GM19438 (cell line): ENCODE measurements at regions not wholly inside any gene's neighbourhood (a gene's known extent, or its start where the extent isn't known, plus 50 kb on each side); places are given as distances from the start of the nearest gene placed in this dataset.
"Not testable (repeated sequence)": the region's sequence is repeated elsewhere in the genome, so short reads cannot be mapped to it uniquely, and the experiment has no call there.

Source experiments
- ATAC-seq: cut with Tn5 transposase; IDR thresholded peaks from one replicate; pipeline ENCODE4 v1.9.1; 2021; ENCODE audit warnings: low read depth; ENCODE audit not compliant: unreplicated experiment

DNA sequence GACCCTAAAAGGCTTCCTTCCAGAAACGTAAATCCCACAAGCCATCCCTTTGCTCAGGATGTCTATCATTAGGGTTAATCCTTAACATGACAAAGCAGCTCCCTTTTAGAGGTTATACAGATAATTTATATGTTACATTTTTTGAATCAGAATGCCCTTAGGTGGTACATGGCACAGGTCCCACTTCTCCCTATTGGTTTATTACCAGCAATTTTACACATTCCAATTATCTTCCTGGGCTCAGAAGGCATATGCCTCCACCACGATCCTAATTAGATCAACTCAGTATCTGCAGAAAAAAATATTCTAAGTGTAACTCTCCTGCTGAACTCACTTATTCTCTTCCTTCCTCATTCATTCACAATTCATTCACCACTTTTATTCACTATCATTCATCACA, 507.0 kb upstream of the MAP2 start:
- no peak for ATAC-seq

DNA sequence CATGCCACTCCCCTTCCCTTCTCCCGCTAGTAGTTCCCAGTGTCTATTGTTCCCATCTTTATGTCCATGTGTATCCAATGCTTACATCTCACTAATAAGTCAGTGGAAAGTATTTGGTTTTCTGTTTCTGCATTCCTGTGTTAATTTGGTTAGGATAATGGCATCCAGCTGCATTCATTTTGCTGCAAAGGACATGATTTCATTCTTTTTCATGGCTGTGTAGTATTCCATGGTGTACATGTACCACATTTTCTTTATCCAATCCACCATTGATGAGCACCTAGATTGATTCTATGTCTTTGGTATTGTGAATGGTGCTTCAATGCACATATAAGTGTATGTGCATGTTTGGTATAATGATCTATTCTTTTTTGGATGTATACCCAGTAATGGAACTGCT, 502.5 kb upstream of the MAP2 start:
- ATAC-seq: not testable (repeated sequence)

DNA sequence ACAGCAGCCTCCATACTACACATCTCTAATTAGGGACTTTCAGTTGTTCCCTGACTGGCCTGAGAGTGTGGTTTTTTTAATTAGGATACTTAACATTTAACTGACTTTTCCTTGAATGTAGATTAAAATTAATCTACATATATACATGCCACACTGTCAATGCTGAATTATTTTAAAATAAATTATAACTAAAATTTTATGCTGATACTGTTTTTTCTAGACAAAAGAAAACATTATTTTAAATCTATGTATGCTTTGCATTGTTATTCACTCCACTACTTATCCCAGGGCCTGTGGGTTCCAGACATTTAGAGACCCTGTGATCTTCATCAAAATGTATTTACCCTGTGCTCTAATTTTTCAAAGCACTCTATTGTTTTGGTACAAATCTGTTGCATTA, 496.0 kb upstream of the MAP2 start:
- no peak for ATAC-seq

DNA sequence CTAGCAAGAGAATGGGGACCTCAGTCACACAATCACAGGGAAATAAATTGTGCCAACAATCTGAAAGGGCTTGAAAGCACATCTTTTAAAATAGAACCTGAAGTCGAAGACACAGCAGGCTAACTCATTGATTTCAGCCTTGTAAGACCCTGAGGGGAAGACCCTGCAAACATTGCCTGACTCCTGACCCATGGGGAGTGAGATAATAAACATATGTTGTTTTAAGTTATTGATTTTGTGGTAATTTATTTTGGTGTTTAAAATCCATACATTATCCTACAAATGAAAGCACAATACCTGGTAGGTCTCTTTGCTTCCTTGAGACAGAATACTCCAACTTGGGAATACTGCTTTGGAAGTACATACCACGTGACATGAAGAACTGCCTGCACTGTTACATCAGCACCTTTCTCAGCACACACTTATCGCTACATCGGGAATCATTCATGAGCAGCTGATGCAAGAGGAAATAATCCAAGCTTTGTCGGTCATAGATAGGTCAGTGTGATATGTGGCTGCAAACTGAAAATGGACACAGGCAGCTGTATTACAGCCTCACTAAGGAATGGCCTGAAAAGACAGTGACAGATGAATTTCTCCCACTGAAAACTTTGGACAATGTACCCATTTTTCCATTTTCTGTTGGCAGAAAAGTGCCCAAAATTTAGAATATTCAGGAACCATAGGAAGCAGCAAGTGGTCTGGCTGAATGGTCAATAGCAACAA, 494.5 kb upstream of the MAP2 start:
- ATAC-seq: no peak

DNA sequence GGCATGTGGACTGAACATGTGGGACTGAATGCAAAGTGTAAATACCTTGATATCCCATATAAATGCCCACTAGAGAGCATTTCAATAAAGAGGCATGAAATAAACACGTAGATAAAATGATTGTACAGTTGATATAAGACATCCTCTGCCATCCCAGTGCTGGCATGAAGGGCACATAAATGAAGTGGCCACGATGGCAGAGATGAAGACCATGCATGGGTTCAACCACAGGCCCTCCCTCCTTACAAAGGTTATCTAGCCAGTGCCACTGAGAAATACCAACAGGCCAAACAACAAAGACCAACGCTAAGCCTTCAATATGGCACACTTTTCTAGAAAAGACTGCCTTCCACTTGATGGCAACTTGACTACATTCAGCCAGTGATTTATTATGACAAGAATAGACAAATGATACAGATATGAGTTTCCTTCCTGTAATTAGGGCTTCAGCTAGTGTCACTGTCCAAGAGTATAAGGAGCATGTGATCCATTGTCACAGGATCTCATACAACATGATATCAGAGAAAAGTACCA, 493.9 kb upstream of the MAP2 start:
- ATAC-seq: no peak

DNA sequence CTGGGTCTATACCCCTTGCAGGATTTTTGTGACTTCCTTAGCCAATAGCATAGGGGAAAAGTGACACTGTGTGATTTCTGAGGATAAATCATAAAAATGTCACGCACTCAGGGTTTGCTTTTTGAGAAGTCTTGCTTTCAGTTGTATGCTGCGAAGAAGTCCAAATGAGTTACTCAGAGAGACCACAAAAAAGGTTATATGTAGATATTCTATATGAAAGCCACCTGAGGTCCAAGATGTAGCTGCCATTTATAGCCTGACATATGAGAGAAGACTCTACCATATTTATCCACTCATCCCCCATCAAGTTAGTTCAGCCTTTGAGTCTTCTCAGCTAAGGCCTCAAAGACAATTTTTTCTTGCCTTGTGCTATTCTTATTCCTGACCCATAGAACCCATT, 488.3 kb upstream of the MAP2 start:
- no peak for ATAC-seq

DNA sequence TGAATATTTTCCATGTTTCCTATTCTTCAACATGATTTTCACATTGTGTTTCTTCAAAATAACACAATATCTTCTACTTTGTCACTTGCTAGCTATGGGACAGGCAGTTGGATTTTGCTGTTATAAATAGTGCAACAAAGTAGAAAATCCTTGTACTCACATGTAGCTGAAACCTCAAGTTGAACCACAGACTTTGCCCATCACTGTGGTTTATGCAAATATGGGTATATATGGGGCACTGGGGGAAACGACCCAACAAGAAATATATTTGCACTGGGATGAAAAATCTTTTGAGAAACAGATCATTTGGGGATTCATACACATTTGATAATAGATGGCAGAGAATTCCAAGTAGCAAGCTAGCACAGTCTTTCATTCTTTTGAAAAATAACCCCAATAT, 486.3 kb upstream of the MAP2 start:
- no peak for ATAC-seq

DNA sequence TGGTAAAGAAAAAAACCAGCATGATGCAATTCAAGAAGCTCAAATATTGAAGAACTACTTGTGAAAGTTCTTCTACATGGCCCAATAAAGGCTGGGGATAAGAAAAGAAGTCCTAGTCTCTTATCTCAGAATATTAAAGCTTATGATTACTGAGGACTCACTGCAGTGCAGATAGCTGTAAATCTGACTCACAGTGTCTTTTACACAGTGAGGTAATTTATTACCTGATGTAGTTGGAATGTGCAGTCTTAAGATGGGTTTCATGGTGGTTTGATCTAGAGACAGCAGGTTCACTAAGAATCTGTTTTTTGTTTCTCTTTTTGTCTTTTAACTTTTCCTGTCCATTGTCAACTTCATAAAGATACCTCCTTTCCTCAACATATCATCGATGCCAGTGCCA, 484.0 kb upstream of the MAP2 start:
- ATAC-seq: no peak

DNA sequence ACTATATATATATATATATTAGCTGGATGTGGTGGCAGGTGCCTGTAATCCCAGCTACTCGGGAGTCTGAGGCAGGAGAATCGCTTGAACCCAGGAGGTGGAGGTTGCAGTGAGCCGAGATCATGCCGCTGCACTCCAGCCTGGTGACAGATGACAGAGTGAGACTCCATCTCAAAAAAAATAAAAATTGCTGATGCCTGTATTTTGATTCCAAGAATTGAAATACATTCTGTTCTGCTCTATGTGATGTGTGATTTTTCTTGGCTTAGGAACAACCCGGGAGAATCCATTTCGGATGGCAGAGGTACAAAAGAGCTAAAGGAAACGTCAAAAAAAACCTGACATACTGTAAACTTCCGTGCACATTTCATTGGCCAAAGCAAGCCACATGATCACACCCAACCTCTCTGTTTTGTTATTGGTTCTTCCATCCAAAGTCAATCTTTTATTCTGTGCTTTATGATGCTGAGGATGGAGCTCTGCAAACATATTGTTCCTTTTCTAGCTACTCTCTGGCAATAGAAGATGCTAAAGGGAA, 478.1 kb upstream of the MAP2 start:
- no peak for ATAC-seq

DNA sequence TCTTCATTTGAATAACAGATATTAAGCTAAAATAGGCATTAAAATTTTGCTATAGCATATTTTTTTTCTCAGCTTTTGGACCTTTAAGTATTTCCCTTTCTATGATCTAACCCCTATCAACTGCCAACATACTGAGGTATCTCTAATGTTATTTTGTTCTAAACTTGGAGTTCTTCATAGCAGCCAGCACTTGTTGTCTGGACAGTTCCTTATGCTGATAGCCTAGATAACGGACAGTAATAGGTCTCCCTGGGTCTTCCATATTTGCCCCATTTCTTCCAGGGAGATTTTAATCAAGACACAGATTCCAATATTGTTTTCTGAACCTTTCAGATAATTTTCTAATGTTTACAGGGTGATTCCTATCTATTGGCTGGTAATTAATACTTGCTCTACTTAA, 475.8 kb upstream of the MAP2 start:
- ATAC-seq: no peak

DNA sequence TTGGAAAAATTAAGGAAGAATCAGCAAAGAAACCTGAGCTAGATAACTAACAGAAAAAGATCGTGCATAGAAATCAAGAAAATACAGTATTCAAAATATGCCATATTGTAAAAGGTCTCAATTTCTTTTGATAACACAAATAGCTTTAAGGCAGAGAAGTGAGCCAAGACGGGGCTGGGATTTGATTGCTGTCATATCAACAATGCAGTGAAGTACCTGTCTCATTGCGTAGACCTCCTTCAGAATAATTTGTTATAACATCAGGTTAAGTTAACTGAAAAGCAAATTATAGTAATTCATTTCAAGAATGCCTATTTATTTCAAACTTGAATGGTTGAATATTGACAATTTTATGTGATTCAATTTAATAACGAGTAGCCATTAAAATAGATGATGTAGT, 453.8 kb upstream of the MAP2 start:
- no peak for ATAC-seq

DNA sequence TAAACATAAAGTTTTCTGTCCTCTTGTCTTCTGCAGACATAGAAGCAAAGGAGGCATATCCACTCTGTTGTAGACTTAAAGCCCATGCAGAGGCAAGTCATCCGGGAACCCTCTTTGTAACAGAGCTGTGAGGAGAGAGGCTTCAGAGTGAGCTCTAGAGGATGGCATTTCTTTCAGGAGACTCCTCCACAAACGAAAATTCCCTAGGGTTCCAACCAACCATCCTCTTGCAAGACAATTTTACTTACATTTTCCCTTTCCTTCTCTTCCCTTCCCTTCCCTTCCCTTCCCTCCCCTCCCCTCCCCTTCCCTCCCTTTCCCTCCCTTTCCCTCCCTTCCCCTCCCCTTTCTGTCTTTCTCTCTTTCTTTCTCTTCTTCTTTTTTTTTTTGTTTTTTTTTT, 446.3 kb upstream of the MAP2 start:
- no peak for ATAC-seq

DNA sequence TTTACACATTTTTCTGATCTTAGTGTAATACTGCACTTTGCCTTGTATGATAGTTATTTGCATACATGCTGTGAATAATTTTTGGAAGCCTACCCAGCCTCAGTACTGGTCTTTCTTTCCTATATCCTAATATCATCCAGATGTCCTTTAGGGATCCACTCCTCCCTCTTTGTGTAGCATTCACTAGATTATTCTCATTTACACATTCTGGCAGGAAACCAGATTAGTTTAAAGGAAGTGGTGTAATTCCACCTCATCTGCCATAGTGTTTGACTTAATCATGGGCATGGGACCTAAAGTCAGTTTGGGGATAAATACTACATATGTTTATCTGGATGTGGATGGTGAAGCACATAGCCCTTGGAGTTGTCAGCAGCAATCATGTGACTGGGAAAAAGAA, 444.9 kb upstream of the MAP2 start:
- ATAC-seq: no peak

DNA sequence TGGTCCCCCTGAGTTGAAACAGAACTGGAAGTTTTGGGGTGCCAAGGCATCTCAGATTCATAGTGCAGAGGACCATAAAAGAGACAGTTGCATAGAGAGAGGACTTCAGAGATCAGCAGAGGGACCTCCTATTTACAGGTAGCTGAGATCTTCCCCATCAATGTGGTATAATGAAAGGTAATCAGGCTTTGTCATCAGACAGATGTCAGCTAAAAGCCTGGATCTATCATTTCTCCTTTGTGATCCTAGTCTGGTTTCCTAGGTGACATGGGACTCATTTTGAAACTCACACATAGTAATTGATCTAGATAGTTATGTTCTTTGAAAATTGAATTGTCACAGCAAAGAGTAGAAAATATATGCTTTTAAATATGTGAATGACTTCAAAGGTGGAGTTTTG, 443.5 kb upstream of the MAP2 start:
- ATAC-seq: no peak

DNA sequence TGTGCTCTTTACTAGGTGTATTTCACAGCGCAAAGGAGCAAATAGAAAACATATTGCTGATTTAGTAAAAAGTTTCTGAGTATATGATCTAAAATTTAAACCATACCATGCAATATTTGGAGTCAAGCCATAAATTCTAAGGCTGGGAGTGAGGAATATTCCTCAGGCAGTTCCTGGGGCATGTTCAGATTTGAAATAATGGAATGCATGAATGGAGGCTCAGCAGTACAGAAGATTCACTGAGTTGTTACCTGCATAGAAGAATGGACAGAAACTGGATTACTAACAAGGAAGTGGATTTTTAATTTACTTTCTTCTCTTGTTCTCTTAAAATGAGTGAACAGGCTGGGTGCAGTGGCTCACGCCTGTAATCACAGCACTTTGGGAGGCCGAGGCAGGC, 441.0 kb upstream of the MAP2 start:
- ATAC-seq: no peak

DNA sequence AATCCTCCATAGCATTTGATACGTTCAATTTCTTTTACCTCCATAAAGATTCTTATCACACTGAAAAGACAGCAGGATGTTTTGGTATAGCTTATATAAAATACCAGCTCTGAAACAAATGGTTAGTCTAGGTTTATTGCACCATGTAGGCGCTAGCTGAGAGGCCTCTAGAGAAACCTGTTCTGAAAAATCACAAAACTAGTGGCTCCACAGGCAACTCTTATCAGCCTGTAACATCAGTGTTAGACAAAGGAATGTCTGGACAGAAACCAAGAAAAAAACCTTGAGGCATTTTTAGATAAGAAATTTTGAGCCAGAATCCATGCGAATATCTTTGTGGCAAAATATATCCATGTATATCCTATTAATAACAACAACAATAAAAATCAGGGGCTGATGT, 440.4 kb upstream of the MAP2 start:
- no peak for ATAC-seq

DNA sequence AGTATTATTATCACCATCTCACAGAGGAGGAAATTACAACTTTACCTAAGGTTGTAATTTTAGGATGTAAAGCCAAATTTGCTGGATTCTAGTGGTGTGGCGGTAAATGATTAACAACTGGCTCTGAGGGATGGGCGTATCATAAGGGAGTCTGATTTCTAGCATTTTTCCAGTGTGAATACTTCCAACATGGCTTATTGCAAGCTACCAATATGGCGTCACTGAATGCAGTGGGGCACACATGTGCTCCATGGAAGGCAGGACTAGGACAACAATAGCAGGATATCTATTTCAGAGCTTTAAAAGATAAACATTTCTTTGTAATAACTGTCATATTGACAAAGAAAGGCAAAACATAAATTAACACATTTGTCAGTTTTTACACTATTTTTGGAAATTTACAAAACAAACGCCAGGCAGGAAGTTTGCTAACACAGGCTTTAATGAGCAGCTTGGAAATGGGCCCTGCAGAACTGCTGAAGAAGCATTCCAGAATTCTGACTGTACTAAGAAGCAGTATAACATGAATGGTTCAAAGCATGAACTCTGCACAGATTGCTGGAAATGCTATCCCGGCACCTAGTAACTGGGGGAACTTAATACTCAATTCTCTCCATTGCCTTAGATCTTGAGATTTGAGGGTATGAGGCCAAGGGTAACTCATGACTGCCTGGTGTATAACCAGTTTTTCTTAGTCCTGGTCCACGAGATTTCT, 439.3 kb upstream of the MAP2 start:
- no peak for ATAC-seq

DNA sequence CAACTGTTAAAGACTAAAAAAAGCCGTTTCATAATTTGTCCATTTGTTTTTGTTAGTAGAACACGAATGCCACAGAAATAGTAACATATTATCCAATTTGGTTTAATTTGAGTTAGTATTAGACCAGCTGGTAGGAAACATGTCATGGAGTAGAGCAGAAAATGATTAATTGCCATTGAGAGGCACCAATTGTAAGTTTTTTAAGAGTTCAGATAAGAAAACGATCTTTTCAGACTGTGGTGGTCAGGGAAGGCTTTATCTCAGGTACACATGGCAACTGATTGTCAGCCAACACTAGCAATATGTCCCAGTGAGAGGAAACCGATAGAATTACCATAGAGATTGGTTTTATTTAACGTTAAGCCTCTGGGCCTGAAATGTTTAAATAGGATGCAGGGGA, 438.2 kb upstream of the MAP2 start:
- no peak for ATAC-seq

DNA sequence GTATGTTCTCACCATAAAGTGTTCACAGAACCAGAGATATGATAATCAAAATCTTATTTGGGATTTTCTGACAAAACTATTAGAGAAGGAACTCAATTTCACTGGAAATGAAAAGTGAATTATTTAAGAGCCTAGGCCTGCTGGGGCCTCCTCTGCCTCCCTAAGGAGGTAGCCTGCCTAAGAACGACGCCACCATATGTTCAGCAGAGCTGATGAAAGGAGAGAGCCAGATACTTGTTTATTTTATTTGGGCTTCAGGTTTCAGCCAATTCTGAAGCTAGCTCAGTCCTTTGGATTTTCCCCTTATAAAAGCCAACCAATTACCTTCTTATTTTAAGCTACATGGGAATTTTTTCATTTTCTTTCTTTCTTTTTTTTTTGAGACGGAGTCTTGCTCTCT, 433.1 kb upstream of the MAP2 start:
- ATAC-seq: no peak

DNA sequence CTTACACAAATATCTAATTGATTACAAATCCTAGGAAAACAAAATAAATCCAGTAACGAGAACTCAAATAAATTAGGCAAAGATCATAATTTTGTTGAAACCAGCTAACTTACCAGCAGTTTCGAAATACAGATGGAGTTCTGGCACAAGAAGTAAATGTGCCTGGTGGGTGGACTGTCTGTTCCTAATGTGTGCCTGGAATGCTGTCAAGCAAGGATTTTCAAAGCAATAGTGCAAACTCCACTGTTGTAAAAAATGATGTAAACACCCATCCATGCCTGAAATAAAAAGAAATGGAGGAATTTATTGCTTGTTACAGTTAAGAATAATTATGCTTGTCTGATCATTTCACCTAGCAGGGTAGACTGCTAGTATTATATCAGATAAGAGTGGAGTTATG, 423.9 kb upstream of the MAP2 start:
- no peak for ATAC-seq

DNA sequence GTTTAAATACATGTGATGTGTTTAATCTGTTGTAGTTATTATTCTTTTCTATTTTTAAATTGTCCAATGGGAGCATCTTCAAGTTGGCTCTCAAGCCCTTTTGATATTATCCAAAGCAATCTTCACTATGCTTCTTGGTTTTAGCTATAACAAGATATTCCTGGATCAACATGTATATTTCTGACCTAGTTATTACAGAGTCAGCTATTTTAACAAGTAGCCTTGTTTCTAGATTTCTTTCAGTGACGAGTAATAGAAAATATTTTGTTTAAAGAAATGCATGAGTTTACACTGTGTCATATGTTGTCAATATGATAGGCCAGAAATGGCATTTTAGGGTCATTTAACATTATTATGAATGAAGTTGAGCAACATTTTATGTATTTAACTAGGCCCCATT, 421.8 kb upstream of the MAP2 start:
- ATAC-seq: no peak

DNA sequence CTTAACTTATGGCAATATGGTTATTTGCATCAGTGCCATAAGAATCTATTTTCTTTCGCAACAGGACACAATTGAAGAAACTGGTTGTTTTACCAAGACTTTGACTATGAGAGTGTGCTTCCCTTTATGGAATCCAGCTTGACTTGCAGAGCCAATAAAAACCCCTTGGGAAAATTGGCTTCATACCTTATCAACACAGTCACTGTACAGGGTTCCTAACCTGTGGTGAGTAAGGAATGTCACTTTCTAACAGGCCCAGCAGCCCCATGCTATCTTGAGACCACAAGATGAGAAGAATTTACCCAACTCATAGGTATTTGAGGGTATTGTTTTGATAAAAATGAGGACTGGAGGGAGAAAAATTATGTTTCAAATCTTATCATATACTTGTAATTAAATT, 418.5 kb upstream of the MAP2 start:
- no peak for ATAC-seq
